Stimulated activated CD4-positive, alpha-beta T cell treated with anti-CD3 and anti-CD28 coated beads, Interleukin-2, amount 100 ng/mL, for 48 hours (primary cell): ENCODE measurements at regions not wholly inside any gene's neighbourhood (a gene's known extent, or its start where the extent isn't known, plus 50 kb on each side); places are given as distances from the start of the nearest gene placed in this dataset.

Experiments used
- DNase-seq, 2 donors: peaks; one replicate each; pipeline ENCODE4 v3.0.0-alpha.2; 2020

DNA sequence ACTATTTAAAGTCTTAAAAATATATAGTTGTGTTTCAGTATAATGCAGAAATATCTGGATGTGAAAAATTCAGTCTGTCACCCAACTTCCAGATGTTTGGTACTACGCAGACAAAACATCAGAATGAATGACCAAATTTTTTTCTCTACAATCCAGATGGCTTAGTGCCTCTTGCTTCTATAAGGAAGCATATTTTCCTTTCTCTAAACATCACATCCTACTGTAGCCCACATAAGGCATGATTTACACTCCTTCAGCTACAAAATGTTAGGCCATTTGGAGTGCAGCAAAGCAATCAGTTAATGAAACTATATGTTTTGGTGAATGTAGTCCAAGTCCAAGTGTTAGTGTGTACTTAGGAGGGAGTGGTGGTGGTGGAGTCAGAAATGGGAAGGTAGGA, 162.9 kb upstream of the SIX2 start:
- no peak for DNase-seq

DNA sequence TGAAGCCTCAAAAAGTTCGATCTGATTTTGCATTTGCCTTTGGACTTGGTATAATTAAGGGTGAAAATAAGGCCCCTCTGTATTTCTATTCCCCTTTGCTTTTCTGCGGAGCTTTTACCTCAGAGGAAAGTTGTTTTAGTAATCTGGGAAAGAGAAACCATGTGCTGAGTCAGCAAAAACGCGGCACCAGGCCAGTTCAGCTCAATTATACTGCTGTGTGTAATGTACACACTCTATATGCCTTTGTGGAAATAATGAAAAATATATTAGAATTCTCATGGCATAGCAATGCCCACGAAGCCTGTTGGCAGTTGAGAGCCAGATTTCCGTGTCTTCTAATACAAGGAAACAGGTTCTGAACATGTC, 161.9 kb upstream of the SIX2 start:
- DNase-seq, result no peak

DNA sequence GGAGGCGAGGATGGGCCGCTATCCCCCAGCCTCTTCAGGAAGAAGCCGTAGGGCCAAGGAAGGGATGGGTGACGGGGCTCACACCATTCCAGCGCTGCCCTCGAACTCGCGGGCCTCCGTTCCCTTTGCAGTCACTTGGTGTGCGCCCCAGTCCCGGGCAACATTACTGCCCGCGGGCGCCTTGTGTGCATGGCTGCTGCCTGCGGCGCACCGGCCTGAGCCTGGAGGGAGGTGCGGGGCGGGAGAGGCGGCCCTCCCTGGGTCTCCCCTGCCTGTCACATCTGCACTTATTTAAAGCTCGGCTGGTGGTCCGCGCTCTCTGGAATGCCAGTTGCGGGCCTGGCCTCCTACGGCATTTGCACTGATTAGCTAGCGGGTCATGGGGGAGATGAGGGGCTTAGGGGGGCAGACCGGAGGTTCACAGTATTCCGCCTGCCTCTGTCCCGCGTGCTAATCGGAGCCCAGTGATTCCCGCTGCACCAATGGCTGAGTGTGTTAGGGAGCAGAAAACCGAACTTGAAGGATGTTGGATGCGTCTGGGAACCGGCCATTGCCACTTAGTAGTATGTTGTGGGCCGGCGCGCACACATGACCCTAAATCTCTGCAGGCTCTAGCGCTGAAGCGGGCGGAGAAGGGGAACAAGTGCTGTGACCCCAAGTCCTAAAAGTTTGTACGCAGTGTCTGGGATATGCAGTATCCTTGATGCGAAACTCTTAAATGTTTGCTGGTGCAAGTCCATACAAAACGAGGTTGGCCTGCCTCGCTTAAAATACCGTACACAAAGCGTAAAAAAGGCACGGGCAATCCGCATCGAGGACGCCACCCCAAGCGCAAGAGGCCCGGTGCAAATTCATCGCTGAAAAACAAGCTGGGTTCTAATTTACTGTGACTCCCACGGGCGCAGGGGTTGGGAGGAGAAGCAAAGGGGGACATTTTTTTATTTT, 161.2 kb upstream of the SIX2 start:
- DNase-seq, result no peak

DNA sequence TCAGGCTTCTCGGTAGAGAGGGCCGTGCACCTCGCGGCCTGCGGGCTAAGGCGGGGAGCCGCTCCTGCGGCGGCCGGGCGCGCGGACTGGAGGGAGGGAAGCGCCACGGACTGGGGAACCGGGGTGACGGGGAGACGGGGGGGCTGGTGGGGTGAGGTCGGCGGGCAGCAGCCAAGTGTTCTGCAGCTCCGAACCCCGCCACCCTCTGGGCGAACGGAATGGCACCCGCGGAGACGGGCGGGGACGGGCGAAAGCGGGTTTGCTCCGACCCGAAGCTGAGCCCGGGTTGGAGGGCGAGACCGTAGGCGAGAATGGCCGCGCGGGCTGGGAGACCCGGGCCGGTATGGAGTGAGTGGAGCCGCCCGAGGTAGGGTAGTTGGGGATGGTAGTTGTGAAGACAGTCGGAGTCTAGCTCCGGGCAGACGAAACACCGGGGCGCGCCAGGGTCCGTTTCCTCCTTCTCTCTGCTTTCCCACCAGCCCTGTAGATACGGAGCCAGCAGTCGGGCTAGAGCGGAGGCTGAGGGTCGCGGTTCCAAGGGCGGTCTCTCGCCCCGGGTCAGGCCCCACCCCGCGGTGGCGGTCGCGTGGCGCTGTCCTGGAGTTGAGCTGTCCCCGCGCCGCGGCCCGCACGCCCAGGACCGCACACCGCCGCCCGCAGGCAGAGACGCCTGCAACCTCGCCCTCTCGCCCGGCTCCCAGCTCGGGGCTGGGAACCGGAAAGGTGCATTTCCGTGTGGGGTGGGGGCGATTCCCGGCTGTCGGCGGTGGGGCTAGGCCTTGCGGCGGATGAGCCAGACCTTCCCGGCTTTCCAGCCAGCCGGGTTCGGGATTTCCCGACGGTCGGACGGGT, 160.3 kb upstream of the SIX2 start:
- DNase-seq, result no peak

DNA sequence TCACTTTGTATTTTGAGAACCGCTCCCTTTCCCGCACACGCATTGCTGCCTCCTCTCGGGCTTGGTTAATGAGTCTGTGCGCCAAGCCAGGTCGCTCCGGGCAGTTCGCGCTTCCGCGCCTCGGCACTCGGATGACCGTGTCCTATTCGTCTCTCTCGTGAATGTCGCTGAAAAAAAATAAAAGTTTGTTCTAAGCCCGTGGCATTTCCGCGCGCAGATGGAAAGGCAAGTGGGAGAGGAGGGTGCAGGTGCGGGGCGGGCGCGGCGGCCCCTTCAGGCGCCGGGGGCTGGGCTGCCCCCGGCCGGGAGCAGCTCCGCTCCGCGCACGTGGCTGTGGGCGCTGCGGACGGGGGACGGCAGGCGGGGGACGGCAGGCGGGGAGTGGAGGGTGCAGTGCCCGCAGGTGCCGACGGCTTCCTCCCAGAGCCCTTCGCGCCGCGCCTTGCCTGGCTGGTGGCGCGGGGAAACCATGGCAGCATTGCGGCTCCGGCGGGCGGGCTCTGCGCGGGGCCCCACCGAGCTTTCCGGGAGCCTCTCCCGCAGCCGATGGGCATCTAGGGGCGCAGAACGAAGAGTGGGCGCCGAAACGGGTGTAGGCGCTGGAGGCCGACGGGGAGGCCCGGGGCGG, 159.6 kb upstream of the SIX2 start:
- DNase-seq, result peak in 1 of 2 donors; percentile 11

DNA sequence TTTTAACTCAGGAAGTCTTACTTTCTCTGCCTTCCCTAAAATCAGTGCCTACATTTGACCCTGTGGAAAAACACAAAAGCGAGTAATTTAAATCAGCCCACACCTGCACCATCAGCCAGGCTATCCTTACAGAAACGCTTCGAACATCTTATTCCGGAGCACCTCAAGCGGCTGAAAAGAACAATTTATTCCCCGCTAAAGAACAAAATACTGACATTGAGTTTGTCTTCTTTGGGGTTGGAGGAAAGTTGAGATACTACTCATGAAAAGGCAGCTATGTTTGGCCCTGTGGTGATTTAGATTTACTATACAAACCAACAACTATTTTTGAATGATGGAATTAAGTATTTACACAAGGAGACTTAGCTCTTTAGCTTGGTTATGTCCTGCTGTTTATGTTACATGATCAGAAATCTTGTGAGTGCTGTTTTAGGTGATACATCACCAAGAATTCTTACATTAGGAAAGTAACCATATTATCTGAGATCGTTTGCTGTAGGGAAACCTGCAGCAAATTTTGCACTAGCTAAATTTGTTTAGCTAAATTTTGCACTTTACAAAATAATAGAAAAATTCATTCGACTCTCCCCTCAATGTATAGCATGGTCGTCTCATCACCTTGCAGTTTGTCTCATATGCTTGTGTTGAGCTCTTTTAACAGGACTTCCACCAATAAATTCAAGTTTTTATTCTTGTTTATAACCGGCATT, 158.8 kb upstream of the SIX2 start:
- DNase-seq, result no peak

DNA sequence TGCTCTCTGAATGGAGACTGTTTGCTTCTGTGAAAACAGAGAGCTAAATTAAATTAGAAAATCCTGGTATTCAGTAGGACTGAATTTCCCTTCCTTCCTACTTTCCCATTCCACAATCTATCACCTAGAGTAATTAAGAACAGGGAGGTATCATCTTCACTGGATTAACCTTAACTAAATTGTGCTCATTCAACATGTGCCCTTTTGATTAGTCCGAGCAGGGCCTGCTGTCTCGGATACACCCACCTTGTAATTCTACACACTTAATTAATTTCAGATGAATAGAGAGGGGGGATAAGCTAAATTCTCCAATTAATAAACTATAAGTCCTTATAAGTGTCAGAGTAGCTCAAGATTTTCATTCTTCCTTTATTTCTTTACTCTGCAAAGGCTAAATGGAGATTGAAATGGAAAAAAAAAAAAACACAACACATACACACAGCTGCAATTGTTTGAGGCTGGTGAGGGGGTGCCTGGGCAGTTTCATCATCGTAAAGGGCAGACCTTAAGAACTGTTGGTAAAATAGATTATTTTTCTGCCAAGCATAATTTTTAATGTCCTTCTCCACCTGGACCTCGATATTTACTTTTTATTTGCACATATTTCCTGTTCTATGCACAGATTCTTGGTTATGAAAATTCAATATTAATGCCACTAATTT, 157.1 kb upstream of the SIX2 start:
- DNase-seq, result no peak

DNA sequence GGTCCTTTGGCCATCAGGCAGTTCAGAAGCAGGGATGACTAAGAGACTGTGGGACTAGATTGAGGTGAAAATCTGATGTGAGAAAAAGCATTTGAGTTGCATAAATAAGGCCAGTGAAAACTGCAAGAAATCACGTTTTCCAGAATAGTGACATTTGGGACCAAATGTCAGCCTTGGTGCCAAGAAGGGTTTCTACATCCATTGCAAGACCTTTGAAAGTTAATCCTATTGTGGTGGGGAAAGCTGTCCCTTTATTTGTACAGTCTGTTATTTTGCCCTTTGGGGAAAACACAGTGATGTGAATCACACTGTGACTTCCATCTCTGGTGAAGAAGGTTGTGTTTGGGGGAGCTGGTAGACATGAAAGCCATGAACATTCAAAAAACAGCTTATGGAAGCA, 153.5 kb upstream of the SIX2 start:
- DNase-seq, result no peak

DNA sequence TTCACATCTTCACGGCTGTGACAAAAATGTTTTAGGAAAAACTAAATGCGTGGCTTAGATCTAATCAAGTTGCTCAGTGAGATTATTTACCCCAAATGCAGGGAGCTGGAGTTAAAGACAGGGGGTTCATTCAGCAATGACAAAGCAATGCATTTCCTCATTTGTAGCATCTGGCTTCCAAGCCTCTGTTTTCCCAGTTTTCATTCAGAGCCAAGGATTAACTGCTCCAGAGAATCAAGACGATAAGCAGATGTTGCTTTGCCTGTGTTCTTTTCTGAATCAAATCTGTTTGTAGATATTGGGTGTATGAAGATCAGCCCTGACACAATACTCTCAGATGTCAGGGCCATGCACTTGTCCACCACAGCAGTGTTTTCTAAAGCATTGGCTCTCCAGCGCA, 147.4 kb upstream of the SIX2 start:
- no peak for DNase-seq

DNA sequence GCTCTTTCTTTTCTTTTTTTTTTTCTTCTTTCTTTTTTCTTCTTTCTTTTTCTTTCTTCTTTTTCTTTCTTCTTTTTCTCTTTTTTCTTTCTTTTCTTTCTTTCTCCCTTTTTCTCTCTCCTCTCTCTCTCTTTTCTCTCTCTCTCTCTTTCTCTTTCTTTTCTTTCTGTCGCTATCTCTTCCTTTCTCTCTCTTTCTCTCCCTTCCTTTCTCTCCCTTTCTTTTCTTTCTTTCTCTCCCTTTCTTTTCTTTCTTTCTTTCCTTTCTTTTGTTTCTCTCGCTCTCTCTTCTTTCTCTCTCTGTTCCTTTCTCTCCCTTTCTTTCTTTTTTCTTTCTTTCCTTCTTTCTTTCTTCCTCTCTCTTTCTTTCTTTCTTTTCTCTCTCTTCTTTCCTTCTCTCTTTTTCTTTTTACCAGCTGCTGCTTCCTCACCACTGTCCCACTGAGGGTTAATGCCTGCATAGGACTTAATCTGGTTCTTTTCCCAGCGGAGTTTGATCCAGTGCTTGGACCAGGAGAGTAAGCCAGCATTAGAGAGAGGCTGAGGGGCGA, 145.4 kb upstream of the SIX2 start:
- DNase-seq, result no peak

DNA sequence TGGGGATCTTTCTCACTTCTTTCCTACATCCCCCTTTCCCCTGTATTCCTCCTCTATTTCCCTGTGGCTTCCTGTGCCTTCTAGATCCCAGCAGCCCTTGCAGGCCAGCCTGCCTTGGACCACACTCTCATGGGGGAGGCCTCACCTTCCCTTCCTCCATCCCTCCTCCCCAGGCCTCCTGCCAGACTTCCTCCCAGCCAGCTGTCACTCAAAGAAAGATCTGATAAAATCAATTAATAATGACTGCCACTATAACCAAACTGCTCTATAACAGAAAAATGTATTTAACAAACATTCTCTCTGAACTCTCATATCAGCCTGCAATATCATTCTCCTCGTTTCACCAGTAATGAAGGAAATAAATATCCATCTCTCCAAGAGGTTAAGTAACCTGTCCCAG, 144.9 kb upstream of the SIX2 start:
- no peak for DNase-seq

DNA sequence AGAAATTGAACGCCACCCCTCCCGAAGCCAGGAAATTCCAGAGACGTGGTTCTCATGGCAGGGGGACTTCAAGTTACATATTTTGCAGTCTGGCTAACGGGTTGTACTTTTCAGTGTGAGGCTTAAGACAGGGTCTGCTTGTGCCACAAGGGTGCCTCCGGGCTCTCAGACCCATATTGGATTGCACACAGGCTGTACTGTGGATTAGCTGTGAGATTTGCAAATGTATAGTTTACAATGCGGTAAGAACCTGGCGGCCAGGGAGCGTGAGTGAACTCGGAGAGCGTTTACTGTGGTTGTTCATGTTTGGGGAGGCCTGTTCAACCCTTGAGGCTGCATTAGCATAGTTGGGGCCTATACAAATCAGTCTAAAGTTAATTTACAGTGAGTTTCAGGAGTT, 143.9 kb upstream of the SIX2 start:
- DNase-seq, result no peak

DNA sequence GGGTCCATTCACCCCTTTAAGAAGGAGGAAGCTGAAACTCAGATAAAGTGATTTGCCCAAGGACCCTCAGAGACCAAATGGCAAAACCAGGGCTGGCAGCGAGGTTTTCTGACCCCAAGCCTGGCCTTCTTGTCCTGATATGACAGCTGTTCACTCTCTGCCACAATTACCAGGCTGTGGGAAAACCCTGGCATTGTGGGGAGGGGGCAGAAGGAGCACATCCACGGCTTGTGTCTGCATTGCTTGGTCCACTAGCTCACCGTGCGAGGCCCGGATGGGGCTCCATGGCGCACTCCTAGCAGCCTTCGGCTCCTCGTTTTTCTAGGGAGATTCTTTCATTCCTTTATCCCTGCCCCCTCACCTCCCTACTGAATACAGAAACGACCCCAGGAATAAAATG, 143.4 kb upstream of the SIX2 start:
- no peak for DNase-seq

DNA sequence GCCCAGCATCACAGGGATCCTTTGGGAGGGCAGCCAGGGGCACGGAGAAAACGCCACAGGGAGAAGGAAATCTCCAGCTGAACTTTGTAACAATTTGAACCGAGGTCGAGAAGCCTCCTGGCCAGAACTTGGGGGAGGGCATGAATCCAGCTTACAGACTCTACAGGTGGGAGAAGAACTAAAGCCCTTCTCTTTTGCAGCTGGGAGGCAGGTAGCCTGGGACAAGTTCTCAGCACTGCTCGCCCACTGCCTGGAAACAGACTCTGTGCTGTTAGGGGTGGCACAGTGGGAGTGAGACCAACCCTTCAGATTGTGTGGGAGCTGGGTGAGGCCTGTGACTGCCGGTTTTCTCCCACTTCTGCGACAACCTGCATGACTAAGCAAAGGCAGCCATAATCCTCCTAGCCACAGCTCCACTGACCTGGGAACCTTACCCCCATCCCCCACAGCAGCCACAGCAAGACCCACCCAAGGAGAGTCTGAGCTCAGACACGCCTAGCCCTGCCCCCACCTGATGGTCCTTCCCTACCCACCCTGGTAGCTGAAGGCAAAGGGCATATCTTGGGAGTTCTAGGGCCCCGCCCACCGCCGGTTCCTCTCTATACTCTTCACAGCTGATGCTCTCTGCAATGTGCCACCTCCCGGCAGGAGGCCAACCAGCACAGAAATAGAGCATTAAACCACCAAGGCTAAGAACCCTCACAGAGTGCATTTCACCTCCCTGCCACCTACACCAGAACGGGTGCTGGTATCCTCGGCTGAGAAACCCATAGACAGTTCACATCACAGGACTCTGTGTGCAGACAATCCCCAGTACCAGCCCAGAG, 136.0 kb upstream of the SIX2 start:
- DNase-seq, result no peak

DNA sequence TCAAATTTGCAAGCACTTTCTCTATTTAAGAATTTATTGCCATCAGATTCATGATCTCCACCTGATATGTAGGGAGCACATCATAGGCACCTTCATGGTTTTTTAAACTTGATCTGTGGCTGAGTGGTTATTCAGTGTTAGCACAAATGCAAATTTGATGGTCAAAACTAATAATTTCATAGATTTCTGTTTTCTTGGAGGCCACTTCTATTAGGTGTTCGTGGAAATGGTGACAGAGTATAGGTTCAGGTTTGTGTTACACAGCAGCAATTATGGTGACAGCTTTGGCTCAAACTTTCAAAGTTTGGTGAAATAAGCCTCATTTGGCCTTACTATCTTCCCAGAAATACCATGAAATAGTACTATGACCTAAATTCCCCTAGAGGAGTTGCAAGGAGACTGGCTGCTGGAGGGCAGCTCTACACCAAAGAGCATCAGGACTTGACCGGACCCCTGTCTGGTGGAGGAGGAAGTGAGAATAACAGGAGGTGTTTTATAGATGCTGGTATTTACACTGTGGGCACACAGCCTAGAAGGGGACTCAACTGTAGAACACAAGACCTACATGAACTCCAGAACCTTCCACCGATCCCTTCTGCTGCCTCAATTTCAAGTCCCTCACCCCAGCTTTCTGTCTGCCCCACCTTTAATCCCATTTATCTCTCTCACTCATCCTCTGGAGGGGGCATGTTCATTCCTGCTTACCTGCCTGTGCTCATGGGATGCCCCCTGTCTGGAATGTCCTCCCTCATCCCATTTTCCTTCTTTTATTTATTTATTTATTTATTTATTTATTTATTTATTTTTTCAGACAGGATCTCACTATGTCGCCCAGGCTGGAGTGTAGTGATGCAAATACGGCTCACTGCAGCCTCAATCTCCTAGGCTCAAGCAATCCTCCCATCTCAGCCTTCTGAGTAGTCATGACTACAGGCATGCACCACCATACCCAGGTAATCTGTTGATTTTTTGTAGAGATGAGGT, 132.9 kb upstream of the SIX2 start:
- no peak for DNase-seq

DNA sequence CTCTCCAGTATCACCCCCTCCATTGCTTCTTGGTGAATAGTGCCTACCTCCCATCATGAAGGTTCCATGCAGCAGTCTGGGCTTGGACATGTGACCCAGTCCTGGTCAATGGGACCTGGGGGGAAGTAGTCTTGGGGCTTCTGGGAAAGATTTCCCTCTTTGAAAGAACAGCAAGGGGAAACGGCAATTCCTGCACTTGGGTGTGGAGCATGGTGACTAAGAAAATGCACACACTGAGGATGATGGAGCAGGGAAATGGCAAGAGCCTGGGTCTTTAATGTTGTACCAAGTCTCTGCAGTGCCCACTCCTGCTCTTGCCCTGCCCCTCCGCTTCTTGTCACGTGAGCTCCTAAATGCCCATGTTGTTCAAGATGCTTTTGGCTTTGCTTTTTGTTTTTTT, 131.4 kb upstream of the SIX2 start:
- DNase-seq, result no peak

DNA sequence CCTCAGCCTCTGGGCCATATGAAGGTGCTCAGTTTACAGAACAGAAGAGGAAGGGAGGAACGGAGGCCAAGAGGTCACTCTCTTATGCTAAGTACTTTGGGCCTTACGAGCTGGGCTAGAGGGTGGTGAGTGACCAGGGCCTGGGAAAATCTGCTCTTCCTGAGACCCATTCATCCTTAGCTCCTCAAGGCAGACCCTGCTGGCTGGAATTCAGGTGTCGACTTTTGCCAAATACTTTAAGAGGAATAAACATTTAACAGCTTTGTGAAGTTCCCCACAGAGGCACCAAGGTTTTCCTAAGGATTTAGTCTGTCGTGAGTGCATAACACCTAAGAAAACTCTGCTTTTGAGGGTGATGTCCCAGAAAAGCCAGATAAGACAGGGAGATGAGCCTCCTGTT, 129.7 kb upstream of the SIX2 start:
- DNase-seq, result no peak

DNA sequence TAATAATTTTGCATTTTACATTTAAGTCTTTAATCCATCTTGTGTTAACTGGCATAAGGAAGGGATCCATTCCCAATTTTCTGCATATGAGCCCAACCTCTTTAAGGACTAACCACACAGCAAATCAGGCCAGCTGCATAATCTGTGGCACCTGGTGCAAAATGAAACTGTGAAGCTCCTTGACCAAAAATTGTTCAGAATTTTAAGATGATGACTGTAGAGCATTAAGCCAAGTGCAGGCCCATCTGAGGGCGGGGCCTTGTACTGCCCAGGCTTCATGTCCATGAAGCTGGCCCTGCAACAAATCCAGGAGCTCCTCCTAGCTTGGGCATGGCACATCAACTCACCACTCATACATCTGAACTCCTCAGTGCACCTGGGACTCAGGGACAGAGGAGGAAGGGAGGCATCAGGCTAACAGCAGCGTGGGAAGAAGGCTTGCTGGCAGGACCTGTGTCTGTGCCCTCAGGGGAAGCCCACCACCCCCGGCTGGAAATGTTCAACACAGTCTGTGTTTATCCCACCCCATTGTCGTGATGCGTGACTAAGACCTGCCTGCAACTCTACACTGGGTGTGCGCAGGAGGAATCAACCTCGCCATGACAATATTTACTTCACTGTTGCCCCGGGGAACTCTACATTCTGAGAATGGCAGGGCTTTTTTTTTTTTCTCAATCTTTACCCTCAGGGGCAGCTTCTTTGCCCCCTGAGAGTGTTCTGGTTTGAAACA, 128.9 kb upstream of the SIX2 start:
- DNase-seq, result no peak

DNA sequence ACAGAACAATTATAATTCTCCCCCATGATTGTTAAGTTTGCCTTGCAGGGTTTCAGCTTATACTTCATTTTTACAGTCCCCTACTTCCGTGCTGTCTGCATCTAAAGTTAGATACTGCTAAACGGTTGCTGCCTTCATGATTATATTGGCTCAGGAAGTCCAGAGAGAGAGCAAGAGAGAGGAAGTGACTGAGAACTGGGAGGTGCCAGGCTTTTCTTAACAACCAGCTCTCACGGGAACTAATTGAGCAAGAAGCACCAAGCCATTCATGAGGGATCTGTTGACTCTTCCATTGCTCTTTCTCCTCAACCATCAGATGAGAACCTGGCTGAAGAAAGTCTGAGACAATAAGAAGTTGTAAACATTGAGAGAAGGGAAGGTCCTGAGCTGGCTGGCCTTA, 125.5 kb upstream of the SIX2 start:
- DNase-seq, result no peak
